PC-9 (cell line): ENCODE measurements at regions not wholly inside any gene's neighbourhood (a gene's known extent, or its start where the extent isn't known, plus 50 kb on each side); places are given as distances from the start of the nearest gene placed in this dataset.

ENCODE experiments used
- BruUV-seq: library from RNA; stranded (reverse); fragments of 400-500 nt; replicated peaks from 2 replicates; lab custom pipeline; 2021; lab: Mats Ljungman, UMichigan
- CTCF ChIA-PET: fragments of 300-600 bp; sonication (Branson Sonifier 250); formaldehyde crosslinking; loops from one replicate; lab custom pipeline; 2022; ENCODE audit warnings: antibody characterized with exemption; lab: Charles Lee
- POLR2A ChIA-PET: fragments of 300-600 bp; sonication (Branson Sonifier 250); formaldehyde crosslinking; loops from one replicate; lab custom pipeline; 2022; ENCODE audit warnings: antibody characterized with exemption; ENCODE audit not compliant: unreplicated experiment; lab: Charles Lee
- DNase-seq, 2 experiments: peaks; one replicate each; pipeline versions ENCODE4 v3.0.0 to v3.0.0-alpha.2; 2015 to 2022; ENCODE audit warnings: mixed read lengths in 1 of 2
- H2AFZ ChIP-seq: fragments of 200-600 bp; sonication (generic); 2 replicates; pipeline ENCODE4 v1.8.1; 2017; ENCODE audit warnings: antibody characterized with exemption
- H3F3A ChIP-seq: fragments of 200-600 bp; sonication (generic); 2 replicates; pipeline ENCODE4 v1.8.1; 2017; ENCODE audit warnings: antibody characterized with exemption, mild to moderate bottlenecking, low read depth; ENCODE audit not compliant: insufficient read depth
- H3K27ac ChIP-seq: fragments of 200-600 bp; sonication (generic); 2 replicates; pipeline ENCODE4 v1.6.1; 2016; ENCODE audit warnings: mixed run types
- H3K27me3 ChIP-seq: fragments of 200-600 bp; sonication (generic); 2 replicates; pipeline ENCODE4 v1.6.1; 2016; ENCODE audit warnings: low read depth, mixed run types; ENCODE audit not compliant: insufficient read depth
- H3K36me3 ChIP-seq: fragments of 200-600 bp; sonication (generic); 2 replicates; pipeline ENCODE4 v1.6.1; 2016; ENCODE audit warnings: low read depth, mixed run types
- H3K4me1 ChIP-seq: fragments of 200-600 bp; sonication (generic); replicated peaks from 2 replicates; pipeline ENCODE4 v1.6.1; 2016; ENCODE audit warnings: mixed run types; ENCODE audit not compliant: insufficient read depth
- H3K4me2 ChIP-seq: fragments of 200-600 bp; sonication (generic); 2 replicates; pipeline ENCODE4 v1.6.1; 2017; ENCODE audit warnings: mixed run types
- H3K4me3 ChIP-seq: fragments of 200-600 bp; sonication (generic); 2 replicates; pipeline ENCODE4 v1.6.1; 2016; ENCODE audit warnings: mixed run types
- H3K79me2 ChIP-seq: fragments of 200-600 bp; sonication (generic); 2 replicates; pipeline ENCODE4 v1.6.1; 2017; ENCODE audit warnings: low read depth, mixed run types
- H3K9me2 ChIP-seq: fragments of 200-600 bp; sonication (generic); 2 replicates; pipeline ENCODE4 v1.8.1; 2017; ENCODE audit warnings: mild to moderate bottlenecking; ENCODE audit not compliant: insufficient read depth
- H3K9me3 ChIP-seq: fragments of 200-600 bp; sonication (generic); 2 replicates; pipeline ENCODE4 v1.8.1; 2016; ENCODE audit warnings: low read depth; ENCODE audit not compliant: insufficient read depth
- H4K20me1 ChIP-seq: fragments of 200-600 bp; sonication (generic); 2 replicates; pipeline ENCODE4 v1.8.1; 2017; ENCODE audit not compliant: insufficient read depth
- CTCF ChIP-seq: fragments of 200-600 bp; sonication (generic); conservative IDR thresholded peaks from 2 replicates; pipeline ENCODE4 v1.6.1; 2017; ENCODE audit warnings: mixed run types, antibody characterized with exemption, mild to moderate bottlenecking, moderate library complexity
- EZH2 ChIP-seq: fragments of 200-600 bp; sonication (generic); IDR thresholded peaks from 2 replicates; pipeline ENCODE4 v1.8.0; 2017; ENCODE audit warnings: antibody characterized with exemption, low read depth
- intact Hi-C: fragments of 100-400 bp; cut with micrococcal nuclease; formaldehyde crosslinking; loops from one replicate; pipeline ENCODE4 v1.10.0; 2022; ENCODE audit not compliant: unreplicated experiment

- DNase-seq, result no peak
- intact Hi-C loops, result no loop called here
- H3K36me3 ChIP-seq, result no peaks in the 10 kb centered on the region
- H3K4me2 ChIP-seq, result no peak overlapping the region
- H3K79me2 ChIP-seq, result no peaks in the 10 kb centered on the region
- no peaks in the 10 kb centered on the region for H3K9me2 ChIP-seq
- H2AFZ ChIP-seq, result no peak overlapping the region
- H3K9me3 ChIP-seq, result no peaks in the 10 kb centered on the region
- CTCF ChIA-PET, result no interaction called here
- H3F3A ChIP-seq, result peaks cover 5% of the 10 kb centered on the region; the same call in 1 of the 2 replicates
- no peaks in the 10 kb centered on the region for H4K20me1 ChIP-seq
- no TSS peak for BruUV-seq
- H3K4me1 ChIP-seq, result peaks cover 10% of the 10 kb centered on the region; the same call in 1 of the 2 replicates
- TF ChIP-seq EZH2, result no peak
- no peak for TF ChIP-seq CTCF
- peaks cover 5% of the 10 kb centered on the region for H3K27me3 ChIP-seq
- POLR2A ChIA-PET, result no interaction called here
- no peak overlapping the region for H3K27ac ChIP-seq
- H3K4me3 ChIP-seq, result no peak overlapping the region
Observed at GRCh38 chr16:87166321-87166720, 150.9 kb downstream of the C16orf95 start.

- H3K36me3 ChIP-seq, result no peaks in the 10 kb centered on the region
- intact Hi-C loops, result no loop called here
- H3K4me1 ChIP-seq, result peaks cover 10% of the 10 kb centered on the region; the same call in 1 of the 2 replicates
- no peak overlapping the region for H3K27ac ChIP-seq
- CTCF ChIA-PET, result no interaction called here
- POLR2A ChIA-PET, result no interaction called here
- peaks cover 5% of the 10 kb centered on the region; the same call in 1 of the 2 replicates for H3F3A ChIP-seq
- H4K20me1 ChIP-seq, result no peaks in the 10 kb centered on the region
- no peak overlapping the region for H3K4me3 ChIP-seq
- no peaks in the 10 kb centered on the region for H3K9me3 ChIP-seq
- TF ChIP-seq EZH2 (no peak), CTCF (no peak)
- H2AFZ ChIP-seq, result no peak overlapping the region
- no peak overlapping the region for H3K4me2 ChIP-seq
- no peaks in the 10 kb centered on the region; the same call in 1 of the 2 replicates for H3K27me3 ChIP-seq
- no peak for DNase-seq
- no peaks in the 10 kb centered on the region for H3K9me2 ChIP-seq
- BruUV-seq, result no TSS peak
- H3K79me2 ChIP-seq, result no peaks in the 10 kb centered on the region
Observed at GRCh38 chr16:87166934-87167333, 150.3 kb downstream of the C16orf95 start.

DNA sequence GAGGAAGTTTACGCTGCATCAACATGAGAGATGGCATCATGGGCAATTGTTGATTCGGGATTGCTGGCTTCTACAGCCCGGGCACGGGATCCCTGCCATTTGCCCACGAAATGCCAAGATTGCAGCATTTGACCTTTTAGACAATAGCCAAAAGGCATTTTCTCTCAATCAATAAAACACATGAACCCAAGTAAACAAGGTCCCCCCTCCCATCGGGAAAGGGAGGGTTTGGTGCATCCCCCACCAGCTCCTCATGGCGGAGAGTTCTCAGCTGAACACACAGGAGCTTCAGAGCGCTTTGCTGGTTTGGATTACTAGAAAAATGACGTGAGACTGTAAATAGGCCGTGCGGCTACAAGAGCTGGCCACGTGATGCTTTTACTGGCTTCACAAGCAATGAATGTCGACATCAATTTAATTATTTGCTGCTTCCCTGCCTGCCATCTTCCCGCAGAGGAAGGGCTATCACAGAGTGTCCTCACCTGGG is 147.6 kb downstream of the C16orf95 start:
- H3K4me3 ChIP-seq, result no peak overlapping the region
- BruUV-seq, result no TSS peak
- H3K9me2 ChIP-seq, result no peaks in the 10 kb centered on the region
- H4K20me1 ChIP-seq, result no peaks in the 10 kb centered on the region
- CTCF ChIA-PET, result no interaction called here
- no peak for TF ChIP-seq EZH2
- no peak for TF ChIP-seq CTCF
- H3K9me3 ChIP-seq, result no peaks in the 10 kb centered on the region
- H3K79me2 ChIP-seq, result no peaks in the 10 kb centered on the region
- H3K27ac ChIP-seq, result no peak overlapping the region
- H3K27me3 ChIP-seq, result no peaks in the 10 kb centered on the region
- DNase-seq, result no peak
- no peak overlapping the region for H3K4me2 ChIP-seq
- no peaks in the 10 kb centered on the region for H3K36me3 ChIP-seq
- POLR2A ChIA-PET, result no interaction called here
- H3K4me1 ChIP-seq, result peaks cover 10% of the 10 kb centered on the region; the same call in 1 of the 2 replicates
- H2AFZ ChIP-seq, result no peak overlapping the region
- H3F3A ChIP-seq, result peaks cover 5% of the 10 kb centered on the region; the same call in 1 of the 2 replicates
- intact Hi-C loops, result no loop called here
